Uterus (tissue), 2 donors: ENCODE measurements at regions not wholly inside any gene's neighbourhood (a gene's known extent, or its start where the extent isn't known, plus 50 kb on each side); places are given as distances from the start of the nearest gene placed in this dataset.

Source experiments
- POLR2A ChIP-seq, 2 donors: fragments of 450-650 bp; IDR thresholded peaks; one replicate each; pipeline ENCODE4 v1.6.1; 2016; ENCODE audit warnings: antibody characterized with exemption in 2 of 2, mild to moderate bottlenecking in 1 of 2, moderate library complexity in 1 of 2
- TF ChIP-seq, protein P1 (sequence below), 4 experiments: fragments of 200-600 bp in 2 of 4; fragments of 450-650 bp in 2 of 4; sonication (generic) in 2 of 4; IDR thresholded peaks; one replicate each; pipeline ENCODE4 v1.5.1; 2016 to 2019; ENCODE audit warnings: antibody characterized with exemption in 4 of 4, mild to moderate bottlenecking in 2 of 4, moderate library complexity in 1 of 4

- TF ChIP-seq, protein P1, sequence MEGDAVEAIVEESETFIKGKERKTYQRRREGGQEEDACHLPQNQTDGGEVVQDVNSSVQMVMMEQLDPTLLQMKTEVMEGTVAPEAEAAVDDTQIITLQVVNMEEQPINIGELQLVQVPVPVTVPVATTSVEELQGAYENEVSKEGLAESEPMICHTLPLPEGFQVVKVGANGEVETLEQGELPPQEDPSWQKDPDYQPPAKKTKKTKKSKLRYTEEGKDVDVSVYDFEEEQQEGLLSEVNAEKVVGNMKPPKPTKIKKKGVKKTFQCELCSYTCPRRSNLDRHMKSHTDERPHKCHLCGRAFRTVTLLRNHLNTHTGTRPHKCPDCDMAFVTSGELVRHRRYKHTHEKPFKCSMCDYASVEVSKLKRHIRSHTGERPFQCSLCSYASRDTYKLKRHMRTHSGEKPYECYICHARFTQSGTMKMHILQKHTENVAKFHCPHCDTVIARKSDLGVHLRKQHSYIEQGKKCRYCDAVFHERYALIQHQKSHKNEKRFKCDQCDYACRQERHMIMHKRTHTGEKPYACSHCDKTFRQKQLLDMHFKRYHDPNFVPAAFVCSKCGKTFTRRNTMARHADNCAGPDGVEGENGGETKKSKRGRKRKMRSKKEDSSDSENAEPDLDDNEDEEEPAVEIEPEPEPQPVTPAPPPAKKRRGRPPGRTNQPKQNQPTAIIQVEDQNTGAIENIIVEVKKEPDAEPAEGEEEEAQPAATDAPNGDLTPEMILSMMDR (IDR thresholded peaks at IDR 0.05), result no peak
- no peak for TF ChIP-seq POLR2A (IDR thresholded peaks at IDR 0.05)
These were observed 115.7 kb downstream of the CMPK2 start for GRCh38 chr2:6749962-6750361.
